Left cardiac atrium (tissue), 4 donors: ENCODE measurements at regions not wholly inside any gene's neighbourhood (a gene's known extent, or its start where the extent isn't known, plus 50 kb on each side); places are given as distances from the start of the nearest gene placed in this dataset.

Source experiments
- ATAC-seq, 2 donors: fragments of 200-7000 bp; cut with Tn5 transposase; one replicate each; pipeline ENCODE4 v1.9.1; 2020; ENCODE audit warnings: mild to moderate bottlenecking in 2 of 2, moderate library complexity in 2 of 2
- DNase-seq: peaks from one replicate; pipeline ENCODE4 v3.0.0-alpha.2; 2020
- intact Hi-C, 2 donors: fragments of 100-400 bp; cut with DNase I; formaldehyde crosslinking; loops; one replicate each; pipeline versions ENCODE4 v1.14.1 to v1.15.1; 2022 to 2023
- donor health status: DM: no; HTN: yes; CAD: no.
- donor health status: DM: no; HTN: yes; CAD: no; lungs with severe emphysema.
- donor health status: DM: yes; HTN: yes; CAD: no.
- donor health status: Dilated cardiomyopathy.

DNA sequence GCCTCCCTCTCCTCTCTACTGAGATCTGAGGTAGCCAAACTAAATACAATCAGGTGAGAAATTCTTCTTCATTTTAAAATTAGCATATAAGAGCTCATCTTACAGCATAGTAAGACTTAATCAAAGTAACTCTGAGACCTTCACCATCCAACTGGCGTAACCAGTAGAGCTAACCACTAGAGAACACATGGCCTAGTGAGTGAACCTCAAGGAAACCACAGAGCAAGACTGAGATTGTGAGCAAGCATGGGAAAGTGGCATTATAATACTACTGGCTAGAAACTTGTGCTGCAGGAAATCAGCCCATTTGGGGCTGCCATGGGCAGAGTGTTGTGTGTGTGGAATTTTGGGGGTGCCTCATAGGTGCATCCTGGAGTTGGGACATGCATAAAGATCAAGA, 61.1 kb upstream of the SPHKAP start:
- no peak for ATAC-seq
- DNase-seq: no peak
- intact Hi-C loops: no loop called here

DNA sequence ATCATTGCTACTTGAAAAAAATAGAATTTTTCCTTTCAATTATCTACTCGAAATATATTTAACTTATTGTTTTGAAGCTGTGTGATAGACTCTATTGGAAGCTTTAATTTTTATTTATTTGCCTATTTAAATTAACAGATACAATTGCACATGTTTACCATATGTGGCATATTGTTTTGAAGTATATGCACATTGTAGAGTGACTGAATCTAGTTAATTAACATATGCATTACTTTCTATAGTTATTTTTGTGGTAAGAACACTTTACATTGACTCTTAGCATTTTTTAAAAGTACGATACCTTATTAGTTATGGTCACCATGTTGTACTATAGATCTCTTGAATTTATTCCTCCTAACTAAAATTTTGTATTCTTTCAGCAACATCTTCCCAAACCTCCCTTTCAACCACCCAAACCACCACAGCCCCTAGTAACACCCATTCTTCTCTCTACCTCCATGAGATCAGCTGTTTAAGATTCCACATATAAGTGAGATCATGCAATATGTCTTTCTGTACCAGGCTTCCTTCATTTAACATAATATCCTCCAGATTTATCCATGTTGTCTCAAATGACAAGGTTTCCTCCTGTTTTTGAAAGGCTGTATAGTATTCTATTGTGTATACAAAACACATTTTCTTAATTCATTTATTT, 58.5 kb upstream of the SPHKAP start:
- DNase-seq: no peak
- ATAC-seq: no peak
- intact Hi-C loops: no loop called here

DNA sequence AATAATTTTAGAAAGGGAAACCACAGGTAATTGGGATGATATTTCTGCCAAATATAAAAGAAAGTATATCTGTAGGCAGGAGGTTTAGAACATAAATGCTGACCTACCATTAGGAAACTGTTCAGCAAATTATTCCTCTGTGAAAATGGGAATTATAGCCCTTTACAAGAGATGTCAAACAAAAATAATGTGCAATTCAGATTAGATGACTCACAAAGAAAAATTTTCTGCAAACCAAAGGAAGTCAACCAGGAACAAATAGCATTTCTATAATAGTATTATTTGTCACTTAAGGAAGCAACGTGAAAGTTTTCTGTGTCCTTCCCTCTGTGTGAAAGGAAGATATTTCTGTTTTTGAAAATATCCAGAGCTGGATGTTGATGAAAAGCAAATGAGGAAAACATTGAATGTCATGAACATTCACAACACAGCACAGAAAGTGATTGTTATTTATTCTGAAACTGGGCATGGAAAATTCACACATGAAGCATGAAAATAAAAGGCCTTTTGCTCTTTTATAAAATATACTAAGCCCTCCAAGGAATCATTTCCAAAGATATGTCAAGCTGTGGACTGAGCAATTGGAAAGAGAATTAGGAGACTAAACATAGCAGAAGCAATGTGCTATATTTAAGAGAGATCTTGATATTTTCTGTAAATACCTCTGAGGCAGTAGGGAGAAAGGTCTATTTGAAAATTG, 57.9 kb upstream of the SPHKAP start:
- ATAC-seq: no peak
- intact Hi-C loops: no loop called here
- DNase-seq: no peak
